ENCODE measurements at regions not wholly inside any gene's neighbourhood (a gene's known extent, or its start where the extent isn't known, plus 50 kb on each side); places are given as distances from the start of the nearest gene placed in this dataset.

DNA sequence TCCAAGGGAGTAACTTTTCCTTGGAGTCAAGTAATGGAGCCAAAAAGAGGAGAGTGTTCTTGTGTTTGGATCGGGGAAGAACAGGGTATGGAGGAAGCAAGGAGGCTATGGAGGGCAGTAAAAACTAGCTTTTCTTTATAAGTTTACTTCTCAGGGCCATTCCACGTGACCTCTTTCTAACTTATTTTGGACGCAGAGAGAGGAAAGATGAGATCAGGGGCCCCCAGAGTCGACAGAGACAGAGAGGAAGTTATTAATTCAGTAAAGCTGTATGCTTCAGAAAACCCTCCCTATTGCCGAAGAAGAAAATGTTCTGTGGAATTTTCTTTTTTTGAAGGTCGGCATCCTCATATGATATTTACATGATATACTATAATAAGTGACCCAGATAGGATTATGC lies 233.8 kb upstream of the MPDZ start:
- Histone ChIP-seq H3K36me3 (ENCODE audit: insufficient read depth, low read length) (no peaks in the 10 kb centered on the region), H3K4me3 (ENCODE audit: insufficient read depth, low read length) (no peak overlapping the region), H2AFZ (ENCODE audit: low read length) (no peak overlapping the region), H3K79me2 (ENCODE audit: insufficient read depth, low read length) (no peaks in the 10 kb centered on the region), H3K4me2 (ENCODE audit: insufficient read depth, low read length) (no peak overlapping the region), H3K4me1 (ENCODE audit: insufficient read depth, low read length) (no peaks in the 10 kb centered on the region), H3K9me3 (ENCODE audit: low read depth, low read length) (no peaks in the 10 kb centered on the region), H3K27me3 (ENCODE audit: insufficient read depth, low read length) (no peaks in the 10 kb centered on the region), H3K27ac (ENCODE audit: low read depth, low read length) (no peak overlapping the region), H4K20me1 (ENCODE audit: insufficient read depth, low read length) (no peaks in the 10 kb centered on the region)
- TF ChIP-seq, protein P1, sequence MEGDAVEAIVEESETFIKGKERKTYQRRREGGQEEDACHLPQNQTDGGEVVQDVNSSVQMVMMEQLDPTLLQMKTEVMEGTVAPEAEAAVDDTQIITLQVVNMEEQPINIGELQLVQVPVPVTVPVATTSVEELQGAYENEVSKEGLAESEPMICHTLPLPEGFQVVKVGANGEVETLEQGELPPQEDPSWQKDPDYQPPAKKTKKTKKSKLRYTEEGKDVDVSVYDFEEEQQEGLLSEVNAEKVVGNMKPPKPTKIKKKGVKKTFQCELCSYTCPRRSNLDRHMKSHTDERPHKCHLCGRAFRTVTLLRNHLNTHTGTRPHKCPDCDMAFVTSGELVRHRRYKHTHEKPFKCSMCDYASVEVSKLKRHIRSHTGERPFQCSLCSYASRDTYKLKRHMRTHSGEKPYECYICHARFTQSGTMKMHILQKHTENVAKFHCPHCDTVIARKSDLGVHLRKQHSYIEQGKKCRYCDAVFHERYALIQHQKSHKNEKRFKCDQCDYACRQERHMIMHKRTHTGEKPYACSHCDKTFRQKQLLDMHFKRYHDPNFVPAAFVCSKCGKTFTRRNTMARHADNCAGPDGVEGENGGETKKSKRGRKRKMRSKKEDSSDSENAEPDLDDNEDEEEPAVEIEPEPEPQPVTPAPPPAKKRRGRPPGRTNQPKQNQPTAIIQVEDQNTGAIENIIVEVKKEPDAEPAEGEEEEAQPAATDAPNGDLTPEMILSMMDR (IDR thresholded peaks at IDR 0.05; ENCODE audit: extremely low read depth, low read depth, low read length): no peak
- DNase-seq (ENCODE audit: insufficient read length, low spot score, missing footprints): no peak

DNA sequence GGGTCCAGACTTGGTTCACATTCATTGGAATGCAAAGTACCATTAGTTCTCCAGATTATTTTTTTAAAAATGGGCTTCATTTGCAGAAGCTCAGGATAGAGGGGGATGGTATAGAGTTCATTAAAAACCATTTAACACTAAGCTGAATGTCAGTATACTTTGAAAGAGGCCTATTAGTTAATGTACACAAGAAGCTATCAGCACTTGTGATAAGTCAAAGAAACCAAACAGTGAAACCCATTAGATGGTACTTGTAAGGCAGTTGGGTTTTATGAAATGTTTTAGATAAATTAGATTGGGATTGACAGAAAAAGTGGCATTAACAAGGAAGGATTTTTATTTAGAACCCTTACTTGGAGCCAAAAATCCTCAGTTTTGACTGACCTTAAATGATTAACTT lies 229.2 kb upstream of the MPDZ start:
- H3K36me3 ChIP-seq (ENCODE audit: insufficient read depth, low read length): no peaks in the 10 kb centered on the region
- no peaks in the 10 kb centered on the region for H3K4me1 ChIP-seq (ENCODE audit: insufficient read depth, low read length)
- no peaks in the 10 kb centered on the region for H3K27me3 ChIP-seq (ENCODE audit: insufficient read depth, low read length)
- H2AFZ ChIP-seq (ENCODE audit: low read length): no peak overlapping the region
- no peak overlapping the region for H3K4me2 ChIP-seq (ENCODE audit: insufficient read depth, low read length)
- H3K27ac ChIP-seq (ENCODE audit: low read depth, low read length): no peak overlapping the region
- no peaks in the 10 kb centered on the region for H3K79me2 ChIP-seq (ENCODE audit: insufficient read depth, low read length)
- H4K20me1 ChIP-seq (ENCODE audit: insufficient read depth, low read length): no peaks in the 10 kb centered on the region
- H3K4me3 ChIP-seq (ENCODE audit: insufficient read depth, low read length): no peak overlapping the region
- DNase-seq (ENCODE audit: insufficient read length, low spot score, missing footprints): no peak
- TF ChIP-seq, protein P1 (IDR thresholded peaks at IDR 0.05; ENCODE audit: extremely low read depth, low read depth, low read length): no peak
- no peaks in the 10 kb centered on the region for H3K9me3 ChIP-seq (ENCODE audit: low read depth, low read length)

DNA sequence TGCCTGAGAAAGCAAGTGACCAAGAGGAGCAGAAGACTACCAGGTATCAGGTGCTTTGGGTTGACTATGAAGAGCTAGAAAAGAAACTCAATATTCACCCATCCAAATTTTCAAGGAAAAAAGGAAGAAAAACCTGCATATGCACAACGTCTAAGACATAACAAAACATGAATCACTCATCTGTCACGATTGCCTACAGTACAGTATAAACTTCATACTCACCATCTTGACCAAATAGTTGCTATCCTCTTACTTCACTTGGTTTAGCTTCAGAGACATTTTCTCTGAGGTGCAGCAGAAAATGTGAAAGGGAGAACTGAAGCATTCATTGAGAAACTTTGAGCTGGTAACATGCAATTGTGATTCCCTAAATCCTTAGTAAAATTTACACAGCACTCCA lies 228.6 kb upstream of the MPDZ start:
- Histone ChIP-seq H4K20me1 (ENCODE audit: insufficient read depth, low read length) (no peaks in the 10 kb centered on the region), H3K4me2 (ENCODE audit: insufficient read depth, low read length) (no peak overlapping the region), H3K4me3 (ENCODE audit: insufficient read depth, low read length) (no peak overlapping the region), H3K27me3 (ENCODE audit: insufficient read depth, low read length) (no peaks in the 10 kb centered on the region), H3K27ac (ENCODE audit: low read depth, low read length) (no peak overlapping the region), H3K79me2 (ENCODE audit: insufficient read depth, low read length) (no peaks in the 10 kb centered on the region), H3K36me3 (ENCODE audit: insufficient read depth, low read length) (no peaks in the 10 kb centered on the region), H3K9me3 (ENCODE audit: low read depth, low read length) (no peaks in the 10 kb centered on the region), H3K4me1 (ENCODE audit: insufficient read depth, low read length) (no peaks in the 10 kb centered on the region), H2AFZ (ENCODE audit: low read length) (no peak overlapping the region)
- no peak for DNase-seq (ENCODE audit: insufficient read length, low spot score, missing footprints)
- TF ChIP-seq, protein P1 (IDR thresholded peaks at IDR 0.05; ENCODE audit: extremely low read depth, low read depth, low read length): no peak

DNA sequence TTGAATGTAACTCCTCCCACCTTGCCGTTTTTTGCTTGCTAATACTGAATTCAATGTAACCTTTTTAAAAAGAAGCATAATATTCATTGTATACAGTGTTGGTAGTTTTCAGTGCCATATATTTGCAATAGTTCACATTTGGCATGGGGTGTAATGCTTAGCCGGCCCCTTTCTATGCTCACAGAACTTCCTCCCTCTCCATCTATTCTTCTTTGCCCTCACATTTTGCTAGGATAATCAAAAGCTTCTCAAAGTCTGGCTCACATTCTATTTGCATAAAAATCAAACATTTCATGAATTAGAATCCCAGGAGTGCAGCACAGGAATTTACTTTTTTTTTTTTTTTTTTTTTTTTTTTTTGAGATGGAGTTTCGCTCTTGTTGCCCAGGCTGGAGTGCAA lies 226.3 kb upstream of the MPDZ start:
- Histone ChIP-seq H2AFZ (ENCODE audit: low read length) (no peak overlapping the region), H3K4me1 (ENCODE audit: insufficient read depth, low read length) (no peaks in the 10 kb centered on the region), H3K4me3 (ENCODE audit: insufficient read depth, low read length) (no peak overlapping the region), H4K20me1 (ENCODE audit: insufficient read depth, low read length) (no peaks in the 10 kb centered on the region), H3K36me3 (ENCODE audit: insufficient read depth, low read length) (no peaks in the 10 kb centered on the region), H3K27ac (ENCODE audit: low read depth, low read length) (no peak overlapping the region), H3K27me3 (ENCODE audit: insufficient read depth, low read length) (peaks cover 2% of the 10 kb centered on the region), H3K79me2 (ENCODE audit: insufficient read depth, low read length) (no peaks in the 10 kb centered on the region), H3K4me2 (ENCODE audit: insufficient read depth, low read length) (no peak overlapping the region), H3K9me3 (ENCODE audit: low read depth, low read length) (no peaks in the 10 kb centered on the region)
- TF ChIP-seq, protein P1 (IDR thresholded peaks at IDR 0.05; ENCODE audit: extremely low read depth, low read depth, low read length): no peak
- DNase-seq (ENCODE audit: insufficient read length, low spot score, missing footprints): no peak

Data from osteoblast (primary cell).